HG02884 (cell line): ENCODE measurements at regions not wholly inside any gene's neighbourhood (a gene's known extent, or its start where the extent isn't known, plus 50 kb on each side); places are given as distances from the start of the nearest gene placed in this dataset.
A peak's percentile ranks its signal among the peaks of the same experiment; 100 is the strongest.

Experiments
- ATAC-seq: cut with Tn5 transposase; IDR thresholded peaks from one replicate; pipeline ENCODE4 v1.9.1; 2021; ENCODE audit warnings: mild to moderate bottlenecking, moderate library complexity; ENCODE audit not compliant: unreplicated experiment

GRCh38 chr12:125303337-125303736, 238.1 kb downstream of the AACS start:
- no peak for ATAC-seq

- ATAC-seq = no peak
Observed at GRCh38 chr12:125304029-125304428, 238.8 kb downstream of the AACS start.

GRCh38 chr12:125305231-125305630, 240.0 kb downstream of the AACS start:
- ATAC-seq = no peak

- no peak for ATAC-seq
Observed at GRCh38 chr12:125310461-125310860, 245.2 kb downstream of the AACS start.

- ATAC-seq = no peak
Observed at GRCh38 chr12:125311050-125311449, 245.8 kb downstream of the AACS start.

- no peak for ATAC-seq
Observed at GRCh38 chr12:125312471-125312870, 247.2 kb downstream of the AACS start.

- no peak for ATAC-seq
Observed at GRCh38 chr12:125314051-125314755, 249.0 kb downstream of the AACS start.

- ATAC-seq = no peak
Observed at GRCh38 chr12:125315771-125316170, 250.5 kb downstream of the AACS start.

- no peak for ATAC-seq
Observed at GRCh38 chr12:125320177-125320576, 254.9 kb downstream of the AACS start.

- ATAC-seq = no peak
Observed at GRCh38 chr12:125324861-125325490, 259.7 kb downstream of the AACS start.

- no peak for ATAC-seq
Observed at GRCh38 chr12:125329239-125330102, 264.2 kb downstream of the AACS start.

GRCh38 chr12:125330645-125331341, 265.6 kb downstream of the AACS start:
- peak; percentile 94 for ATAC-seq

GRCh38 chr12:125331342-125332052, 266.3 kb downstream of the AACS start:
- ATAC-seq = no peak

GRCh38 chr12:125332900-125333299, 267.7 kb downstream of the AACS start:
- no peak for ATAC-seq

GRCh38 chr12:125336246-125336645, 271.0 kb downstream of the AACS start:
- ATAC-seq = no peak

GRCh38 chr12:125340791-125341190, 275.6 kb downstream of the AACS start:
- ATAC-seq = no peak

- no peak for ATAC-seq
Observed at GRCh38 chr12:125341422-125341821, 276.2 kb downstream of the AACS start.

- no peak for ATAC-seq
Observed at GRCh38 chr12:125343649-125344048, 278.4 kb downstream of the AACS start.

- ATAC-seq = no peak
Observed at GRCh38 chr12:125346362-125346761, 281.1 kb downstream of the AACS start.

- ATAC-seq = no peak
Observed at GRCh38 chr12:125351788-125352187, 286.6 kb downstream of the AACS start.
